SU-DHL-6 (cell line): ENCODE measurements at regions not wholly inside any gene's neighbourhood (a gene's known extent, or its start where the extent isn't known, plus 50 kb on each side); places are given as distances from the start of the nearest gene placed in this dataset.

Experiments
- H2AFZ ChIP-seq: fragments of 200-600 bp; sonication (generic); 2 replicates; pipeline ENCODE4 v1.6.1; 2014; ENCODE audit warnings: low read depth, mild to moderate bottlenecking, moderate library complexity, mixed read lengths, antibody characterized with exemption, low read length; ENCODE audit not compliant: severe bottlenecking
- H3F3A ChIP-seq: fragments of 200-600 bp; shearing (Covaris generic); 2 replicates; pipeline ENCODE4 v1.6.0; 2016; ENCODE audit warnings: antibody characterized with exemption, mild to moderate bottlenecking; ENCODE audit not compliant: insufficient read depth
- H3K27ac ChIP-seq: fragments of 200-600 bp; sonication (generic); 2 replicates; pipeline ENCODE4 v1.5.1; 2016; ENCODE audit warnings: low read depth, mild to moderate bottlenecking, low read length, moderate library complexity, mixed read lengths
- H3K27me3 ChIP-seq: fragments of 200-600 bp; sonication (generic), shearing (Covaris generic); 2 replicates; pipeline ENCODE4 v1.6.0; 2014; ENCODE audit warnings: mild to moderate bottlenecking, low read length
- H3K36me3 ChIP-seq: fragments of 200-600 bp; sonication (generic); 2 replicates; pipeline ENCODE4 v1.6.1; 2014; ENCODE audit warnings: mild to moderate bottlenecking, low read length, mixed read lengths
- H3K4me2 ChIP-seq: fragments of 300-600, 200-600 bp; shearing (Covaris generic), sonication (generic); 2 replicates; pipeline ENCODE4 v1.6.0; 2014; ENCODE audit warnings: low read length, low read depth, mild to moderate bottlenecking; ENCODE audit not compliant: poor library complexity, severe bottlenecking
- H3K4me3 ChIP-seq: fragments of 200-600 bp; sonication (generic); 2 replicates; pipeline ENCODE4 v1.5.1; 2014; ENCODE audit warnings: antibody characterized with exemption, low read length, mild to moderate bottlenecking, mixed read lengths; ENCODE audit not compliant: insufficient read depth, poor library complexity, severe bottlenecking
- H3K79me2 ChIP-seq: fragments of 200-600 bp; sonication (generic); 2 replicates; pipeline ENCODE4 v1.6.1; 2014; ENCODE audit warnings: mild to moderate bottlenecking, low read length, moderate library complexity; ENCODE audit not compliant: insufficient read depth
- H3K9ac ChIP-seq: fragments of 200-600 bp; sonication (generic); 2 replicates; pipeline ENCODE4 v1.7.0; 2014; ENCODE audit warnings: mild to moderate bottlenecking, low read length
- H3K9me2 ChIP-seq: fragments of 200-600 bp; sonication (generic); replicated peaks from 2 replicates; pipeline ENCODE4 v1.6.1; 2014; ENCODE audit warnings: low read length; ENCODE audit not compliant: insufficient read depth
- H3K9me3 ChIP-seq: fragments of 200-600 bp; sonication (generic); 2 replicates; pipeline ENCODE4 v1.6.1; 2014; ENCODE audit warnings: low read length, mixed read lengths; ENCODE audit not compliant: insufficient read depth
- H4K20me1 ChIP-seq: fragments of 200-600 bp; sonication (generic); 2 replicates; pipeline ENCODE4 v1.6.1; 2014; ENCODE audit warnings: low read depth, mild to moderate bottlenecking, antibody characterized with exemption, low read length, moderate library complexity, mixed read lengths
- EZH2phosphoT487 ChIP-seq: fragments of 200-600 bp; sonication (generic), shearing (Covaris generic); conservative IDR thresholded peaks from 2 replicates; pipeline ENCODE4 v1.6.1; 2018; ENCODE audit warnings: mild to moderate bottlenecking, antibody characterized with exemption, low read length, moderate library complexity, mixed read lengths
- TF ChIP-seq, protein P1 (sequence below): fragments of 200-600 bp; sonication (generic); IDR thresholded peaks from one replicate; pipeline ENCODE4 v1.5.1; 2017; ENCODE audit warnings: antibody characterized with exemption, mild to moderate bottlenecking, low read length, moderate library complexity; ENCODE audit not compliant: insufficient read depth, poor library complexity, severe bottlenecking

DNA sequence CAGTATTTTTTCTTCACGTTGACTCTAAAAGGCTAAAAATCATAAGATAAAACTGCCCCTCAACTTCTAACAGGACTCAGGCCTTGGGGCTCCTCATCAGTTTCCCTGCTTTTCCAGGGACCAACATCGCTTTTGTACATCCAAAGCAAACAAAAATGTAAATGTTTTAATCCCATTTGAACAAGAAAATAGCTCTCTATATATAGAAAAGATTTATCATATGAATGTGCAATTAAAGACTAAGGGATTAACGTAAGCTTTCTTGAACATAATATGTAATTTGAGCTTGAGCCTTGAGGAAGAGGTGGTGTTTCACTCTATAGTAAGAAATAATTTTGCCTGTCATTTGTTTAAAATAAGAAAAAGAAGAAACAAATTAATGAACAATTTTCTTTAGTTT is 547.2 kb upstream of the ACO1 start:
- H4K20me1 ChIP-seq: no peaks in the 10 kb centered on the region
- no peak overlapping the region for H3K4me3 ChIP-seq
- no peaks in the 10 kb centered on the region for H3K9me2 ChIP-seq
- H3K9me3 ChIP-seq: no peaks in the 10 kb centered on the region
- no peak overlapping the region for H3K27ac ChIP-seq
- H3F3A ChIP-seq: no peaks in the 10 kb centered on the region
- no peaks in the 10 kb centered on the region for H3K27me3 ChIP-seq
- TF ChIP-seq, protein P1, sequence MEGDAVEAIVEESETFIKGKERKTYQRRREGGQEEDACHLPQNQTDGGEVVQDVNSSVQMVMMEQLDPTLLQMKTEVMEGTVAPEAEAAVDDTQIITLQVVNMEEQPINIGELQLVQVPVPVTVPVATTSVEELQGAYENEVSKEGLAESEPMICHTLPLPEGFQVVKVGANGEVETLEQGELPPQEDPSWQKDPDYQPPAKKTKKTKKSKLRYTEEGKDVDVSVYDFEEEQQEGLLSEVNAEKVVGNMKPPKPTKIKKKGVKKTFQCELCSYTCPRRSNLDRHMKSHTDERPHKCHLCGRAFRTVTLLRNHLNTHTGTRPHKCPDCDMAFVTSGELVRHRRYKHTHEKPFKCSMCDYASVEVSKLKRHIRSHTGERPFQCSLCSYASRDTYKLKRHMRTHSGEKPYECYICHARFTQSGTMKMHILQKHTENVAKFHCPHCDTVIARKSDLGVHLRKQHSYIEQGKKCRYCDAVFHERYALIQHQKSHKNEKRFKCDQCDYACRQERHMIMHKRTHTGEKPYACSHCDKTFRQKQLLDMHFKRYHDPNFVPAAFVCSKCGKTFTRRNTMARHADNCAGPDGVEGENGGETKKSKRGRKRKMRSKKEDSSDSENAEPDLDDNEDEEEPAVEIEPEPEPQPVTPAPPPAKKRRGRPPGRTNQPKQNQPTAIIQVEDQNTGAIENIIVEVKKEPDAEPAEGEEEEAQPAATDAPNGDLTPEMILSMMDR: no peak
- TF ChIP-seq EZH2phosphoT487: no peak
- no peaks in the 10 kb centered on the region for H3K36me3 ChIP-seq
- H3K4me2 ChIP-seq: no peak overlapping the region
- H2AFZ ChIP-seq: no peak overlapping the region
- no peak overlapping the region for H3K9ac ChIP-seq
- no peaks in the 10 kb centered on the region for H3K79me2 ChIP-seq

DNA sequence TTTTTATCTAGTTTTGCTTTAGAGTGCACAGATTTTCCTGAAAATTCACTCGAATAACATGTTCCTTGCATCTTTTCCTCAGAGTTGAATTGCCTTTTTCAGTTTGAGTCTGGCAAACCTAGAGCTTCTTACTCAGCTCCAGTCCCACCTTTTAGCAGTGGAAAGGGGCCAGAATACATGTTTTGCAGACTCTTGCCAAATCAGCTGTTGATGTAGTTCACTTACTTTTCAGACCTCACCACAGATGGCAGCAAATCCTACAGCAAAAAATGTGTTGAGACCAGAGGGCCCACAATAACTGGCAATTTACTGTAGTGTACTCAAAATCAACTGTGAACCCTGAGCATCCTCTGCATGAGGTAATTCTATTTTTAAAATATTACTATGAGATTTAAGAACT is 545.2 kb upstream of the ACO1 start:
- Histone ChIP-seq H3K4me3 (no peak overlapping the region), H3K4me2 (no peak overlapping the region), H2AFZ (no peak overlapping the region), H3K9me2 (no peaks in the 10 kb centered on the region), H4K20me1 (no peaks in the 10 kb centered on the region), H3K9ac (no peak overlapping the region), H3K79me2 (no peaks in the 10 kb centered on the region), H3K27ac (no peak overlapping the region), H3K9me3 (no peaks in the 10 kb centered on the region), H3K27me3 (no peaks in the 10 kb centered on the region), H3F3A (no peaks in the 10 kb centered on the region), H3K36me3 (no peaks in the 10 kb centered on the region)
- TF ChIP-seq, protein P1: no peak
- TF ChIP-seq EZH2phosphoT487: no peak

DNA sequence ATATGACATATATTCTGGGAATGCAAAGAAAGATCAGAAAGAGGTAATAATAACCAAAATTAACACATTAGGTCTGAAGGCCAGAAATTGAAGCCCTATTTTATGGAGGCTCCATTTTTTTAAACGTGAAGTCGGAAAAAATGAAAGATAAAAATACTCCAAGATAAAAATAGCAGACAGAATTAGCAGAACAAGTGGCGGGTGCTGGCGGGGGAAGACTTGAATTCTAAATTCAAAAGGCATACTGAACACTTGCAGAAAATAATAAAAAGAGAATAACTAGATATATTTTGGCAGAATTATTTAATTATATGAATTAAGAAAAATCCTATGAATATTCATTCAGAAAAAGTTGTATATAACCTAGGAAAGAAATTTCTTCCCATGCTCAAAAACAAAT is 543.7 kb upstream of the ACO1 start:
- no peak overlapping the region for H3K9ac ChIP-seq
- H3K4me3 ChIP-seq: no peak overlapping the region
- H3K27ac ChIP-seq: no peak overlapping the region
- no peak overlapping the region for H2AFZ ChIP-seq
- no peaks in the 10 kb centered on the region for H3K79me2 ChIP-seq
- no peaks in the 10 kb centered on the region for H4K20me1 ChIP-seq
- H3K9me2 ChIP-seq: no peaks in the 10 kb centered on the region
- no peak overlapping the region for H3K4me2 ChIP-seq
- no peaks in the 10 kb centered on the region for H3K36me3 ChIP-seq
- no peaks in the 10 kb centered on the region for H3F3A ChIP-seq
- H3K9me3 ChIP-seq: no peaks in the 10 kb centered on the region
- TF ChIP-seq, protein P1: no peak
- H3K27me3 ChIP-seq: no peaks in the 10 kb centered on the region

DNA sequence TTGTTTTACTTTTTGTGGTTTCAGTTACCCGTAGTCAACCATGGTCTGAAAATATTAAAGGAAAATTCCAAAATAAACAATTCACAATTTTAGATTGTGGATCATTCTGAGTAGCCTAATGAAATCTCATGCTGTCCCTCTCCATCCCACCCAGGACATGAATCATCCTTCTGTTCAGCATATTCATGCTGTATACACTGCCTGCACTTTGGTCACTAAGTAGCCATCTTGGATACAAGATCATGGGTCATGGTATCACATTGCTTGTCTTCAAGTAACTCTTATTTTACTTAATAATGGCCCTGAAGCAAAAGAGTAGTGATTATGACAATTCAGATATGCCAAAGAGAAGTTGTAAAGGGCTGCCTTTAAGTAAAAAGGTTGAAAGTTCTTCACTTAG is 536.5 kb upstream of the ACO1 start:
- Histone ChIP-seq H3K27me3 (no peaks in the 10 kb centered on the region), H3K9me3 (no peaks in the 10 kb centered on the region), H2AFZ (no peak overlapping the region), H3K27ac (no peak overlapping the region), H3K9me2 (no peaks in the 10 kb centered on the region), H4K20me1 (no peaks in the 10 kb centered on the region), H3K79me2 (no peaks in the 10 kb centered on the region), H3K9ac (no peak overlapping the region), H3K4me2 (no peak overlapping the region), H3K4me3 (no peak overlapping the region), H3K36me3 (no peaks in the 10 kb centered on the region), H3F3A (no peaks in the 10 kb centered on the region)
- no peak for TF ChIP-seq EZH2phosphoT487
- TF ChIP-seq, protein P1: no peak
